GM19238 (cell line): ENCODE measurements at regions not wholly inside any gene's neighbourhood (a gene's known extent, or its start where the extent isn't known, plus 50 kb on each side); places are given as distances from the start of the nearest gene placed in this dataset.
A peak's percentile ranks its signal among the peaks of the same experiment; 100 is the strongest.

Experiments
- DNase-seq: peaks from one replicate; pipeline ENCODE4 v3.0.0; 2011; ENCODE audit warnings: low spot score; ENCODE audit not compliant: insufficient read length

- DNase-seq: no peak
Measured at GRCh38 chr7:25854608-25855497, 297.1 kb upstream of the NFE2L3 start.

GRCh38 chr7:25855854-25856782 lies 295.9 kb upstream of the NFE2L3 start:
- no peak for DNase-seq

DNA sequence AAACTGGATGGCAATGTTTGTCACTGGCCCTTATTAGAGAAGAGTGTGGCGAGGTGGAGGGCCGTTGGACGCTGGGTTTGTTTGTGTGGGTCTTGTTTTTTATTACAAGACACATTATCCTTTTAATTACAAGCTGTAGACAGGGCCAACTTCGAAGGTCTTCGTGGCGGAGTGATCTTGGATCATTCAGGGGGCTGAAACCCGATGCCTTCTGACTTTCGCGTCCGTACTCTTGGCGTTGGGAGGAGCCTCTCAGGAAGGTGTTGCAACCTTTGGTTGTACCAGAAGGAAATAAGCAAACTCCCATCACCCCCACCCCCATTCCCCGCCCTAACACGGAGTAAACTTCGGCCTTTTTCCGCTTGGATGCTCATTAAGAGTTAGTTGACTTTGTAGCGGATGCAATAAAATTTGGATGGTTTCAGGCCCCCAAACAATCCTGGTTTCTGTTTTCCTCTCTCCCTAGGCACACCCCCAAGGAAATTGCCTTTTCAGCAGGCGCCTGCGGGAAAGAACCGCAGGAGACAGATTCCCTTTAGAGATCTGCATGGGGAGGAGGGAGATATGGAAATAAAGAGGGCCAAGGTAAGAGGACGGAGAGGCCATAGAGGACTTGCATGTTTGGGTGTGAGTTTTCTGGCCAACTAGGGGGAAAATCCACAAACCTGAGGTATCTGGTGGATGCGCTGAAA lies 294.5 kb upstream of the NFE2L3 start:
- no peak for DNase-seq

- DNase-seq: no peak
Measured at GRCh38 chr7:25858200-25858524, 293.8 kb upstream of the NFE2L3 start.

- DNase-seq: no peak
Measured at GRCh38 chr7:25858525-25859411, 293.2 kb upstream of the NFE2L3 start.

- no peak for DNase-seq
Measured at GRCh38 chr7:25859412-25860274, 292.4 kb upstream of the NFE2L3 start.

- no peak for DNase-seq
Measured at GRCh38 chr7:25860275-25861163, 291.5 kb upstream of the NFE2L3 start.

DNA sequence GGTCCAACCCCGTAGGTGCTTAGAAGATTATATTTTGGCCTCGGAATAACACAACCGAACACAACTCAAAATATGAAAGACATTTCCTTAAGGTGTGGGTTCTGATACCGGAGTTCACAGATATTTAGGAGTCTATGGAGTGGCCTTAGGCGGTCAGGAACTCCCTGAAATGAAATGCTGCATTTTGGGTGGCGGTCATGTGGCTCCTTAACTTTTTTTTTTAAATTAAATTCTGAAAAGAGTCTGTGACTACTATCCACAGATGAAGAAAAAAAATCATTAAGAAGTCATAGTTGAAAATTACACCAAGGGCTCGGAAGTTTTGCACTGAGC lies 290.9 kb upstream of the NFE2L3 start:
- DNase-seq: no peak

GRCh38 chr7:25861601-25862260 lies 290.3 kb upstream of the NFE2L3 start:
- no peak for DNase-seq

- DNase-seq: peak; percentile 69
Measured at GRCh38 chr7:25862261-25863004, 289.6 kb upstream of the NFE2L3 start.

DNA sequence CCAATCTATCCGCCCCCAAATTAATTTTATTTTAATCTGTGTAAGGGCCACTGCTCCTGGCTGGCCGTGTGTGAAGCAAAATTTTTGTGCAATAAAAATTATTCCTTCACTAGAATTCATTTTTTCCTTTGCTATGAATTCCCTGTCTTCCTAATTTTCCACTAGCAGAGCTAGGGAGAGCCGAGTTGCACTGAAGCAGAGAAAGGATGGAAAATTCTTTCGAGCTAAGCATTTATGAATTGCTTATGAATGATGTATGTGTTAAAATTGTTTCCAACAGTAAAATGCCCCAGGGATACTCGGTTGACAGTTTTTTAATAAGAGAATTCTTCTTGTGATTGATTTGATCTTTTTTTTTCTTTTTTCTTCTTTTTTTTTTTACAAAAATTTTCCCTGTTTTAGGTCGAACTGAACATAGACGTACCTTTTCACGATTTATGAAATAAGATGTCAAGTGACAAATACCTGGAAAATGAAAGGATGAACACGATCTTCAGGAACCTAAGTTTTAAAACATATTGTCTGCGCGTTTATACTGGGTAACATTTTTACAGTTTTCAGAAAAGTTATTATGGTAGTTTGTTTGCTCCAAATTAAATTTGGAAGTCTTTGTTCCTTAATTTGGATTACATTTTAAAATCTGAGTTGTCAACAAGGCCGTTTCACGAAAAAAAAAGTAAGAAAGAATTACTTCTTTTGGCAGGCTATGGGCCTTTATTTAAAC lies 288.8 kb upstream of the NFE2L3 start:
- no peak for DNase-seq

DNA sequence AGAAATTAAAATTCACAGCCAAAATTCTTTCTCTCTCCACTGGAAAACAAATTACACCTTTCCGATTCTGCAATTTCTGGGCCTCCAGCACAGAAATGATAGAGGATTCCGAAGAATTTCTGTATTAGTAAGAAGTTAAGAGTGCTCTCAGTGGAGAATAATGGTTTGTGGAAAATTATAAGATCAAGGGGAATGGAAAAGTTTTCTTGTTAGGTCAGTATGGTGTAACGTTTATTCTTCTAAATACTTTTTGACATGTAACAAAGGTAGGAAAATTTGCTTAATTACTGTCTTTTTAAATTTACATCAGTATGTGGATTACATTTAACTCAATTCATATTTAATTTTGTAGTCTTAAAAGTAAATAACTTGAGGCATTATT lies 288.3 kb upstream of the NFE2L3 start:
- DNase-seq: no peak

DNA sequence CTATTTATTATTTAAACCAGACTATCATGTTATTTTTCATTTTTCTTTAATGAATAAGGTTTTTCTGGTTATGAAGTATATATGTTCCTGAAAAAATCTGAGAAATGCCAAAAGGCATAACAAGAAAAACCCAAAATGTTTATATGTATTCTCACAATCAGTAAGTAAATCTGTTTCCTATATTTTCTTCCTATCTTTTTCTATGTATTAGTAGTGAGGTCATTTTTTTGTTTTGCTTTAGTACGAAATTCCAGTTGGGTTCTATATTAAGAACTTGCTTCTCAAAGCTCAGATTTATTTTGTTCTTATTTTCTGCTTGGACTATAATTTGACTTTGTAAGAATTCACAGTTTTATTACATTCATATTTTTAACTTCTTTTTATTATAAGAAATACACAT lies 287.5 kb upstream of the NFE2L3 start:
- no peak for DNase-seq

- DNase-seq: no peak
Measured at GRCh38 chr7:25864943-25865751, 286.9 kb upstream of the NFE2L3 start.

GRCh38 chr7:25868509-25868908 lies 283.5 kb upstream of the NFE2L3 start:
- DNase-seq: no peak

- DNase-seq: no peak
Measured at GRCh38 chr7:25870574-25870973, 281.4 kb upstream of the NFE2L3 start.
